KBM-7 (cell line): ENCODE measurements at regions not wholly inside any gene's neighbourhood (a gene's known extent, or its start where the extent isn't known, plus 50 kb on each side); places are given as distances from the start of the nearest gene placed in this dataset.

Experiments
- DNase-seq: peaks from one replicate; pipeline ENCODE4 v3.0.0-alpha.2; 2015
- in situ Hi-C: fragments of 300-500 bp; cut with MboI; formaldehyde crosslinking; loops from 2 replicates; pipeline ENCODE4 v1.14.3; 2020; ENCODE audit warnings: low sequenced_read_pairs, low pct_unique_long_range_greater_than_20kb, mixed read lengths

DNA sequence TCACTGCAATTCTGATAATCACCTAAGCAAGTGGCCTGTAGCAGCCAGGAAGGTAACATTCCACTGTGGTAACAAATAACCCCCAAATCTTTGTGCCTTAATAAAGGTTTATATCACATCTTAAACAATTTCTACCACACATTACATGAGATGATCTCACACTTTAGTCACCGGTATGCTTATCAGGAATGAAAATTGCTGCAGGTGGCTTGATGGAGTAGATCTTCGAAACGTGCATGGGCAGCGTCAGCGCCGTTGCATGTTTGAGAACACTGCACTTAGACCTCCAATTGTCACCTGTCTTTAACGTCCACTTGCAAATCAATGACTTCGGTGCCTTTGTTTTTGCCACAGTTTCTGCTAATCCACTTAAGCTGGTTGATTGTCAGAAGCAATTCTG lies 477.4 kb downstream of the VRK1 start:
- in situ Hi-C loops: no loop called here
- no peak for DNase-seq

DNA sequence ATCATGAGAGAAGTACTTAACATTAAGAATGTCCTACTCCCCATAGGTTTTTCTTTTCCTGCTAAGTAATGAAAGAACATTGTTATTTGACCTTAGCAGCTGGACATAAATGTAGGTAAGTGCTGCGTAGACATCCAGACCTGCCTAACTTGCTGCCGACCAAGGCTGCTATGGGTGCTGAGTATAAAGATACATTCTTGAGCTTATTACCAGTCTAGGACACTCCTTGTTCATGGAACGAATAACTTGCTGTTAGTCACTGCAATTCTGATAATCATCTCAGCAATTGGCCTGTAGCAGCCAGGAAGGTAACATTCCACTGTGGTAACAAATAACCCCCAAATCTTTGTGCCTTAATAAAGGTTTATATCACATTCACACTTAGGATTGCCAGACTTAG lies 478.1 kb downstream of the VRK1 start:
- no peak for DNase-seq
- in situ Hi-C loops: no loop called here

DNA sequence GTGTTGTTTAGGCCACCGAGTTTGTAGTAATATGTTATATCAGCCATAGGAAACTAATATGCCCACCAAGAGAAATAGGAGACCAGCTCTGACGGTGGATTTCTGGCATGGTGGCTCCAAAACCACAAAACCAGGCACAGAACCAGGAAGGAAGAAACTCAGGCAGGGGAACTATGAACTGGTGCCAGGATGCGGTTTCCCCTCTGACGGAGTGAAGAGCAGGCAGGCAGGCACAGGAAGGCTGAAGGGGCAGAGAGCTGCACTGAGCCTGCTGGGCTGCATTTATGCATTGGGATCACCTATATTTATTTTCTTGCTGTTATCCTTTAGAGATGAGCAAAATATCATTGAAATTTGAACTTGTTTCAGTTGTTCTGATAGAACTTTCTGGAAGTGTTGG lies 479.4 kb downstream of the VRK1 start:
- no peak for DNase-seq
- in situ Hi-C loops: no loop called here

DNA sequence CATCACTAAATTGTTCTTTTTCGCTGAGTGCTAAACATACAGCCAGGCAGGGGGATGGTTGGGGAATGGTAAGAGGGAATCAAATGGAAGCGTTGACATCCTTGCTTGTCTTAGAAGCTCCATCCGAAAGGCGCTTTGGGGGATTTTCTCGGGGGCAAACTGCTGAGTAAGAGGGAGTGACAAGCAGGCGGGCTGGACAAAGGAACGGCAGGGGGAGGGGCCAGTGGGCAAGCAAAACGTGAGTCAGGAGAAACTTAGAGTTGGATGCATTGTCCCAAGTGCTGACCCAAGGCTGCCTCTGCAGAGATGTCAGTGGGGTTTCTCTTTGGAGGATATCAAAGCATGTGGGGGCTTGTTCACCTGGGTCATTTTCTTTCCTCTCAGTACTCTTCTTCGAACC lies 480.5 kb downstream of the VRK1 start:
- DNase-seq: no peak
- in situ Hi-C loops: no loop called here

DNA sequence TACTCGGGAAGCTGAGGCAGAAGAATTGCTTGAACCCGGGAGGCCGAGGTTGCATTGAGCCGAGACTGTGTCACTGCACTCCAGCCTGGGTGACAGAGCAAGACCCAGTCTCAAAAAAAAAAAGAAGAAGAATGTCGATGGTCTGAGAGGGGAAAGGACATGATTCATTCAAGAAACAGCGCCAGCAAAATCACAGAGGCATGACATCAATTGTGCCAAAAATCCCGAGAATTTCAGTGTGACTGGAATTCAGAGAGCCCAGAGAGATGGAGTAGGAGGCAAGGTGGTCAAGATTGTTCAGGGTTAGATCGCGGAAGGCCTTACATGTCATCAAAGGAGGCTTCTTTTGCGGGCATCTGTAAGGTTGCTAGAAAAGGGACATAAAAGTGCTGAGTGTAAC lies 483.3 kb downstream of the VRK1 start:
- in situ Hi-C loops: no loop called here
- no peak for DNase-seq

DNA sequence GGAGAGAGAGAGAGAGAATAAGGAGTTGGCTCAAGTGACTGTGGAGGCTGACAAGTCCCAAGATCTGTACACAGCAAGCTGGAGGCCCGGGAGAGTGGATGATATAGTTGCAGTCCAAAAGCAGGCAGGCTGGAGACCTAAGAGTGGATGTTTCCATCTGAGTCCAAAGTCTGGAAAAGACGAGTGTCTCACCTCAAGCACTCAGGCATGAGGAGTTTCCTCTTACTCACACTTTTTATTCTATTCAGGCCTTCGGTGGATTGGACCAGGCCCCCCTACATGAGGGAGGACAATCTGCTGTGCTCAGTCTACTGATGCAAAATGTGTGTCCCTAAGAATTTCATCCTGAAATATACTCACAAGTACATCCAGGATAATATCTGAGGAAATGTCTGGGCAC lies 484.6 kb downstream of the VRK1 start:
- no peak for DNase-seq
- in situ Hi-C loops: no loop called here

DNA sequence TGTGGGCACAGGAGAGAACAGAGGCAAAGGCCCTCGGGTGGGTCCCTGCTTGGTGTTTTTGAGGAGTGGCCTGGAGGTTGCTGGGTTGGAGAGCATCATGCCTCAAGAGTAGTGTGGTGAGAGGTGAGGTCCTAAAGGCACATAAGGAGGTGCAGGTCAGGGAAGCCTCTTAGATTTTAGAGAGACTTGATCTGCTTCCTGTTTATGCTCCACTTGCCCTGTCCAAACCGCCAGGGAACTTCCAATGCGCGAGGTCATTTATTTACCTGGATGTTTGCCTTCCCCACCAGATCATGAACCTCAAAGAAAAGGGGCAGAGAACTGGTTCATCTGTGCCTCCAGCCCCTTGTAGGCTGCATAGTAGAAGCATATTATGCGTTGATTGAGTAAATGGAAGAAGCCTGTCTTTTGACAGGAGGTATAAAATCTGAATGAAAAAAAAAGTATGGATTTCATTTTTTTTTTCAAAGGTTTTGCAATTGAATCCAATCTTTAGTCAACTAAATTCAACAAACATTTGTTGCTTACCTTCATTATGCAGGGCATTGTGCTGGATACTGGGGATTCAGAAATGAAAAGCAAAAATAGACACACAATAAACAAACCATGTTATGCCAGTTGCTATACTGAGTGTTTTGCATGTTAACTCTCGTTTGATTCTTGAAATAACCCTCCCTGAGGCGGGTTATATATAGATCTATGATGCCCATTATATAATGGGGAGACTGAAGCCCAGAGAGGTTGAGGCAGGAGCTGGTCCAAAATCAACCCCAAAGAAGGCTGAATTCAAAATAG lies 485.2 kb downstream of the VRK1 start:
- in situ Hi-C loops: no loop called here
- no peak for DNase-seq

DNA sequence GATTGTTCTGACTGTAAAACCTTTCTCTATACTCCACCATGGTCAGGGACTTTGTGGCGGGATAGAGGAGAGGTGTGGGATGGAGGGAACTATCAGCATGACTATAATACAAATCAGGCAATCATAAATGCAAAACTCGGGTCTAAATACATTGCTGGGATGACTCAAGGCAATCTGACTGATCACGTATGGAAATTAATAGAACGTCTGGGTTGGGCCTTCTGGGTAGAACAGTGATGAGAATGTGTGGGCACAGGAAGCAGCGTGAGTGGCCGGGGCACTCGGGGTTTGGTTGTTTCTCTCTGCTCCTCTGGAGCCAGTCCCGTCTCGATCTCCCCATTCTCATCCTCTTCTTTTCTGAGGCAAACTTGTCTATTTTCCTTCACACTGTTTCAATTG lies 485.8 kb downstream of the VRK1 start:
- in situ Hi-C loops: no loop called here
- DNase-seq: no peak

DNA sequence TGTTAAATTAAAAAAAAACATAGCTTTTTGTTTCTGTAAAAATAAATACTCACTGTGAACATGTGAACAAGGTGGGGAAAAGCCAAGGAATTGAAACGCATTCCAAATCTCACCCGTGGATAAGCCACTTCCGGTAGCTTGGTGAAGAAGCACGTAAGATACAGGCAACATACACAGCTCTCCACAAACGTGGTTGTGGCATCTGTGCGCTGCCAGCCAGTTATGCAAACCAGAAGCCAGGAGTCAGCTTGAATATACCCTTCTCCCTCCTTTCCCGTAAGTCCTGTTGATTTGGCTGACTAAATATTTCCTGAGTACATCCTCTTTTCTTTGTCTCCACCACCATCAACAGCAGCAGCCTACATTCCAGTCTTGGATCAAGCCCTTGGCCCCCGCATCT lies 486.2 kb downstream of the VRK1 start:
- in situ Hi-C loops: no loop called here
- DNase-seq: no peak

DNA sequence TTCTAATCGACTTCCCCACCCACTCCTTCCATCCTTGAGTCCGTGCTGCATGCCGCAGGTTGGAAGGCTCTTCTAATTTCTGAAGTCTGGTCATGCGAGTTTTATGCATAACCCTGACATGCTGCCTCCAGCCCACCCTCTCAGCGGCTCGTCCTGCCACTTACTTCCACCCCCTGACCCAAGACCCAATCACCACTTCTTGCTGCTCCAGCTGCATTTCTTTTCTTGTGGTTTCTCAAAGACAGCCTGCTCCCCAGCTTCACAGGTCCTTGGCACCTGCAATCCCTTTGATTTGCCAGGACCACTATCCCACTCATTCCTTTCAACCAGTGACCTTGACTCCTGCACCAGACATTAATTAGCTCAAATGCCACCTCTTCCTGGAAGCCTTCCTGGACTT lies 486.7 kb downstream of the VRK1 start:
- no peak for DNase-seq
- in situ Hi-C loops: no loop called here

DNA sequence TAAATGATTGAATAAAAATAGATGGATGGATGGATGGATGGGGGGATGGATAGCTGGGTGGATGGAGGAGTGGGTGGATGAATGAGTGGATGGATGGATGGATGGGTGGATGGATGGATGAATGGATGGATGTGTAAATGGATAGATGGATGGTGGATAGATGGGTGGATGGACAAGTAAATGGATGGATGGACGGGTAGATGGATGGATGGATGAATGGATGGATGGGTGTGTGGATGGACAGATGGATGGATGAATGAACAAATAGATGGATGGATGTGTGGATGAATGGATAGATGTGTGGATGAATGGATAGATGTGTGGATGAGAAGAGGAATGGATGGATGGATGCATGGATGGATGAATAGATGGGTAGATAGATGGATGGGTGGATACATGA lies 490.8 kb downstream of the VRK1 start:
- DNase-seq: no peak
- in situ Hi-C loops: no loop called here

DNA sequence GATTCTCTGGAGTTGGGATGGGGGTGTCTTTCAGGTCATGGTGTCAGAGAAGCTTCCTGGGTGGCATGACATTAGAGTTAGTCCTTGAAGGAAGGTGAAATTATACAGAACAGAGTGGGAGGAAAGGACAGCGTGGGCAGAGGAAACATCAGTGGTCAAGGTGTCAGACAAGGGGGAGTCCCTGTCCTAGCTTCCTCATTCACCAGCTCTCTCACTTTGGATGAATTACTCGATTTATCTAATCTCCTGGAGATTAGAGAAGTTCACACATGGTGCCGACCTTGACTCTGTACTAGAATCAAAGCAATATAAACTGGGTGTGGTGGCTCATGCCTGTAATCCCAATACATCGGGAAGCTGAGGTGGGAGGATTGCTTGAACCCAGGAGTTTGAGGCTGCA lies 492.9 kb downstream of the VRK1 start:
- in situ Hi-C loops: no loop called here
- DNase-seq: no peak

DNA sequence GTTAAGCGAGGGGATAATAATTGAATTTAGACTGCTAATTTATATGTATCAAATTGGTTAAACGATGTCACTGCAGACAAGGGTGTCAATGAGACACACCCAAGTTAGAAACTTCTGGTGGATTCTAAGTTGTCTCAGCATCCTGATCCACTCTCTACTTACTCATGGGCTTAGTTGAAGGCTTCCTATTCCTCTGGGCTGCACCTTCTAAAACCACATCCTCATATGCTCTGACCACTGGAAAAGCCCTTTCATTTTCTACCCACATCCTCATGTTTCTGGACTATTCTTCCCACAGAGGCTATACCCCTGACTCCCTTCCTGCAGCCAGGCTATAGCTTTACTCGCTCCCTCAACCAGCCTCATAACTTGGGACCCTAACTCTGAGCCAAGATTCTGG lies 493.8 kb downstream of the VRK1 start:
- DNase-seq: peak; percentile 3
- in situ Hi-C loops: no loop called here

DNA sequence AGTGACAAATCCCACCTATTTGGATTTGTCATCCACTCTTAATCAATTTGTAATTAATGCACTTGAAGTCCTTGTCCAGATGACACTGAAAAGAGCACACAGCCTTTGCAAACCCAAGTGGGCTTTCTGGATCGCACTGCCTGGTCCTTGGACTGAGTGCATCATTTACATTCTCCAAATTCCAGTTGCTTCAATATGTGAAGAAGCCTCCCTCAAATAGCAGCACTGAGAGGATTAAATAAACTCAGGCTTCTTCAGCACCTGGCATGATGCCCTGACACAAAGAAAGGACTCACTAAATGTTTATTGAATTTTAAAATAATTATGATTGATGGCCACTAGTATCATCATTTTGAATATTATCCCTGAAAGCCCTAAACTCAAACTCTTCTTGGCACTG lies 496.5 kb downstream of the VRK1 start:
- in situ Hi-C loops: no loop called here
- no peak for DNase-seq

DNA sequence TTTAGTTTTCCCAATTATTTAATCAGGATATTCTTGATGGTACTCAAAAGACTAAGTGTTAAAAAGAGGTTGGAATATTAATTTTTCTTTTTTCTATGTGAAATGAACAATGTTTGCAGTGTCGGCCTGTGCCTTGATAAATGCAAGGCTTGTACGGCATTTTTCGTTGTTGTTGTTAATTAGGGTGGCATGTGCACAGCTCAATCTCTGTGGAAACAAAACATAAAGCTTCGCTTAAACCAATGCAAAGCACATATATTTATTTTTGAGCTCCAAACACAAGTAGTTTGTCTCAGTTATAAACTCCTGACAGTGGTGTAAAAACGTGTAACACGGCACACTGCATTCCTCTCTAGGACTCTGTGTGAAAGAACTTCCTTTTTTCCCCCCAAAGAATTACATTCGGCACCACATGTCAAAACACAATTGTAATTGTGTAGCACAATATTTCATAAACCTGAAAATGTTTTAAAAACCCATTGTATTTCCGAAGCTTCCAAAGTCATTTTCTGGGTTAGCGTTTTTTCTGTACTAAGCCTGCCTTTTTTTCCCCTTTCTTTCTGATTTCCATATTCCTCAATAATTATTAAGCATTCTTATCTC lies 498.0 kb downstream of the VRK1 start:
- in situ Hi-C loops: no loop called here
- no peak for DNase-seq

DNA sequence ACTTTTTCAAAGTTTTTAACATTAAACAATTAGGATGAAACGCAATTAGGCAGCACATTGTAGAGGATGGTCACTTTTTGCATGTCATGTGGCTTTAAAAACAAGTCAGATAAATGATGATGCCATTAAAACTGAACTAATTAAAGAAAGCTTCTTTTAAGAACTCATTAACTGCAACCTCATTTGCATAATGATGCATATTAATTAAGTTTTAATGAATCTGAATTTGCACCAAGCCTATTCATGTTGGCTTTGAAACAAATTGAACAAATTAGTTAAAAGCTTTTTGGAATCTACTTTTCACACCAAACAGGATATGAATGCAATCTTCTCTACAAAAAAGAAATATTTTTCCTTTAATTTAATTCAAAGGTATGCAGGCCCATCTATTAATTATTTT lies 499.0 kb downstream of the VRK1 start:
- no peak for DNase-seq
- in situ Hi-C loops: no loop called here

DNA sequence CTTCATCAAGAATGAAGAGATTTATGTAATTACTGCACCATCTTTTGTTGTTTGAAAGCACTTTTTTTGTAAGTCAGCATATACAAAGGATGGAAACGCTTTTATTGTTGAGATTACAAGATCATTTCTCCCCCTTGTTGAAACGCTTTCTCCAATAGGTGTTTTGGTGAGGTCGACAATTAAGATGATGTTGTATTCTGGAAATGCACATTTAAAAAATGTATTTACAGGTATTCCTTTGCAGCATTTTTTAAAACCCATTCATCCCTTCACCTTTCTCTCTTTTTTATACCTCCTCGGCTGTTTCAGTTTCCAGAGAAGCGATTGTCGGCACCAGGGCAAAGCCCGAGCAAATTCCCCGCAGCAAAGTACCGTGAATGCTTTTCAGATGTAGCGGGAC lies 499.9 kb downstream of the VRK1 start:
- no peak for DNase-seq
- in situ Hi-C loops: no loop called here

DNA sequence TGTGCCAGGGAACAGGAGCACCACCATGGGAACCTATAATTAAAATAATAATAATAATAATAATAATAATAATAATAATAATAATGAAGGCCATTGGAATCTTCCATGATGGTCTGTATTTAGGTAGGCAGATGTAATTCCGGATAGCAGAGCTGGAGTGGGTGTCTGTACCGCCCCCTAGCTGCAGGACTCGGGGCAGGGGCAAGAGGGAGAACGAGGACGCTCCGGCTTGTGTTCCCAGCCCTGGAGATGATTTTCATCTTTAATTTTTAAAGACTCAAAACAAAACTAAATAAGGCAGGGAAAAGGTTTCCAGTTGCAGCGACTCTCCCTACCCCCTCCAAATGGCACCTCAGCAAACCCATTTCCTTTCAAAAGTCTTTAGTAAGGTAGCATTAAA lies 501.1 kb downstream of the VRK1 start:
- peak; percentile 15 for DNase-seq
- in situ Hi-C loops: no loop called here

DNA sequence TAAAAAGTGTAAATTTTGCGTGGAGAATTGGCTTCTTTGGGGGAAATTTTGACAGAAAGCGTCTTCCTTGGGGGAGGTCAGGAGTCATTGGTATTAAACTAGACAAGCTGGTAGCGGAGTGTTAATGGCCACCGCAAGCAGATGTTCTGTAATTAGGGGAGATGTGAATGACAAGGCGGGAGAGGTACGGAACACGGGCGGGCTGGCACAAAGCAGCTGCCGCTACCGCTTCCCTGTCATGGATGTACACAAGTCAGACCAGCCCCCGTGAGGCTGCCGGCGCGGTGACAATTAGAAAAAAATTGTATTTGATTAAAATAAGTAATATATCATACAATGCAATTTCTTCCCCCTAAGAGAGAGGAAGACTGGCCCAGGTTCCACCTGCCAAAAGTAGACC lies 501.6 kb downstream of the VRK1 start:
- DNase-seq: no peak
- in situ Hi-C loops: no loop called here

DNA sequence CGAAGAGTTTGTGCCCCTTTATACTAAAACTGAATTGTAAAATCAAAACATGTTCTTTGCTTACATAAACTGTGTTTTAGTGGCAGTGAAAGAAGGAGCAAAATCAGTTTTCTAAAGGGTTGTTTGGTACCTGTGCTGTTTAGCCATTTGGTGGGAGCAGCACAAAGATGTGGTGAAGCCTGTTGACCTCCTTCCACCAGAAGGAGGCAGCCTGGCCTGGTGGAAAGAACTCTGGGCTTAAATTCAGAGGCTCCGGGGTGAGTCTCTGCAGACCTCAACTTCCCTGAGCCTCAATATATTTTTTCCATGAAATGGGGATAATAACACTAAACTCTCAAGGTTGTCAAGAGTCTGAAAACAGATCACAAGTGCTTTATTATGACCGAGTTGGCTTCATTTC lies 502.5 kb downstream of the VRK1 start:
- DNase-seq: no peak
- in situ Hi-C loops: no loop called here

DNA sequence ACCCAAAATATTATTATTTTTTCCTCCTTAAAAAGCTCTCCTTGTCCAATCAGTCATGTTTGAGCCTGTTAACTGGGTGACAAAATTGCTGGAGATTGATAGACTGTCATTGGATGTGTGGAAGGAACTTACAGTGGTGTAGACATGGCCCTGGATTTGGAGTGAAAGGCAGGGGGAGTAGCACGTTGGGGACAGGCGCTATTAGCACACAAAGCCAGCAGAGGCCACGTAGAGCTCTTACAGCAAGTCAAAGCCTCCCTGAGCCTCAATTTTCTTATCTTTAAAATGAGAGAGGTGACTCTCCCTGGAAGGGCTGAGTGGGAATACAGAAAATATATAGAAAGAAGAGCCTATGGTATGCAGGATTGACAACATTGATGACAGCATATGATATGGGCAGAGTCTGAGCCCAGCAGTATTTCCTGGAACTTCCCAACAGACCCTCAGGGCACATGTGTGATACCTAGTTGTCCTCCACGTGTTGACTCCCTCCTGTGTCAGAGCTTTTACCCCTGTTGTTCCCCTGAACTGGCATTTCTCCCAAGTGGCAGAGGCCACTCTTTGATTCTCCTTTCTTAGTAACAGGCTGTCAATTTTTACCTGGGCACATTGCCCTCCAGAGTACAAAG lies 504.9 kb downstream of the VRK1 start:
- in situ Hi-C loops: no loop called here
- DNase-seq: no peak
